ENCODE measurements at regions not wholly inside any gene's neighbourhood (a gene's known extent, or its start where the extent isn't known, plus 50 kb on each side); places are given as distances from the start of the nearest gene placed in this dataset.

DNA sequence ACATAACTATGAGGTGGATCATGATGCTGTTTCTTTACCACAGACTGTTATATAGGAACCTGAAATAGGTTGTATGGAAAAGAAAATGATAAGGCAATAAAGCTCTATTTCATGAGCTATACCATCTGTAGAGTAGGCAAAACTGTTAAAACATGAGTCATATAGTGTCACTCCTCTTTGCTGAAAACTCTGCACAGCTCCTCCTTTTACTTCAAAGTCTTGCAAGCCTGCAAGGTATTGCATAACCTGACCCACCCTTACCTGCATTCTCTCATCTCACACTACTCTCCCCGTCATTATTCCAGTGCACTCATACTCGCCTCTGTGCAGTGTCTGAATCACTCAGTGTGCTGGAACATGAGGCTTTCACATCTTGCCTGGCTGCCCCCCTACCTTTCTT lies 790.1 kb downstream of the EFNA5 start:
- TF ChIP-seq EZH2 (IDR thresholded peaks at IDR 0.05; ENCODE audit: low read length), result no peak
- H4K20me1 ChIP-seq (ENCODE audit: control insufficient read depth, extremely low read depth, insufficient read depth, low read length), result no peaks in the 10 kb centered on the region
- no peaks in the 10 kb centered on the region for H3K36me3 ChIP-seq (ENCODE audit: control insufficient read depth in 2 of 2, extremely low read depth in 1 of 2, insufficient read depth in 2 of 2, low read length in 2 of 2)
- H3K9me1 ChIP-seq (ENCODE audit: control insufficient read depth, extremely low read depth, insufficient read depth, low read length), result no peaks in the 10 kb centered on the region
- H3K4me2 ChIP-seq (ENCODE audit: control insufficient read depth, extremely low read depth, insufficient read depth, low read depth, low read length), result peak overlapping the region; percentile 14
- DNase-seq (ENCODE audit: low read depth, low spot score), result peak; percentile 55
- H3K4me1 ChIP-seq (ENCODE audit: control insufficient read depth, extremely low read depth, insufficient read depth, low read length), result no peaks in the 10 kb centered on the region
- H3K9me3 ChIP-seq (ENCODE audit: control insufficient read depth, low read depth, low read length), result no peaks in the 10 kb centered on the region
- no peaks in the 10 kb centered on the region for H3K79me2 ChIP-seq (ENCODE audit: control insufficient read depth, insufficient read depth, low read length)
- H2AFZ ChIP-seq (ENCODE audit: control insufficient read depth, low read length), result no peak overlapping the region
- peak; percentile 89 for FAIRE-seq
- no peak overlapping the region for H3K9ac ChIP-seq (ENCODE audit: control insufficient read depth, extremely low read depth, insufficient read depth, low read length)
- no peak overlapping the region for H3K4me3 ChIP-seq (ENCODE audit: control insufficient read depth in 2 of 3, extremely low read depth in 1 of 3, insufficient read depth in 2 of 3, low read depth in 1 of 3, low read length in 3 of 3)
- H3K27me3 ChIP-seq (ENCODE audit: control insufficient read depth, extremely low read depth, insufficient read depth, low read length), result no peaks in the 10 kb centered on the region
- dilution Hi-C loops (cut with MboI; ENCODE audit: extremely low pct_ligation_motif_present, low sequenced_read_pairs), result no loop called here
- no peak overlapping the region for H3K27ac ChIP-seq (ENCODE audit: control insufficient read depth, insufficient read depth, low read length)

DNA sequence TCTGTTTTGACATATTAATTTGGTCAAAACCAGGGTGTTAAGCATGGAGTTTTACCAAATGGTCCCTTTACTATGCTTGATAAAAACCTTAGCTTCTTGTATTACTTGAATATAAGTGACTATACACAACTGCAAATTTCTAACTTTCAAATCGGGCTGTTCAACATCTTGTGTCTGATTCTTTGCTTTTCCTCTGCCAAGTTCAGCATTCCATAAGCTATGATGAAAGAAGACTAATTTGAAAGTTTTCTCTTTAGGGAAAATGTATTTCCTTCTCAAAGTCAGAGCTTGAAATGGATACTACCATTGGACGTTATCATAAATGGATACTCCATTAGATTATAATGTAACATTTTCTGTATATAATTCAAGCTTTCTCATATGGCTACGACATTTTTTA lies 792.9 kb downstream of the EFNA5 start:
- Histone ChIP-seq H4K20me1 (ENCODE audit: control insufficient read depth, extremely low read depth, insufficient read depth, low read length) (no peaks in the 10 kb centered on the region), H3K4me2 (ENCODE audit: control insufficient read depth, extremely low read depth, insufficient read depth, low read depth, low read length) (no peak overlapping the region), H3K79me2 (ENCODE audit: control insufficient read depth, insufficient read depth, low read length) (no peaks in the 10 kb centered on the region), H3K4me1 (ENCODE audit: control insufficient read depth, extremely low read depth, insufficient read depth, low read length) (no peaks in the 10 kb centered on the region), H3K4me3 (ENCODE audit: control insufficient read depth in 2 of 3, extremely low read depth in 1 of 3, insufficient read depth in 2 of 3, low read depth in 1 of 3, low read length in 3 of 3) (no peak overlapping the region), H3K27me3 (ENCODE audit: control insufficient read depth, extremely low read depth, insufficient read depth, low read length) (no peaks in the 10 kb centered on the region), H3K9me1 (ENCODE audit: control insufficient read depth, extremely low read depth, insufficient read depth, low read length) (no peaks in the 10 kb centered on the region), H3K9me3 (ENCODE audit: control insufficient read depth, low read depth, low read length) (no peaks in the 10 kb centered on the region), H3K36me3 (ENCODE audit: control insufficient read depth in 2 of 2, extremely low read depth in 1 of 2, insufficient read depth in 2 of 2, low read length in 2 of 2) (no peaks in the 10 kb centered on the region), H2AFZ (ENCODE audit: control insufficient read depth, low read length) (no peak overlapping the region), H3K27ac (ENCODE audit: control insufficient read depth, insufficient read depth, low read length) (no peak overlapping the region), H3K9ac (ENCODE audit: control insufficient read depth, extremely low read depth, insufficient read depth, low read length) (no peak overlapping the region)
- dilution Hi-C loops (cut with MboI; ENCODE audit: extremely low pct_ligation_motif_present, low sequenced_read_pairs), result no loop called here
- no peak for FAIRE-seq
- no peak for TF ChIP-seq EZH2 (IDR thresholded peaks at IDR 0.05; ENCODE audit: low read length)
- TF ChIP-seq, protein P1, sequence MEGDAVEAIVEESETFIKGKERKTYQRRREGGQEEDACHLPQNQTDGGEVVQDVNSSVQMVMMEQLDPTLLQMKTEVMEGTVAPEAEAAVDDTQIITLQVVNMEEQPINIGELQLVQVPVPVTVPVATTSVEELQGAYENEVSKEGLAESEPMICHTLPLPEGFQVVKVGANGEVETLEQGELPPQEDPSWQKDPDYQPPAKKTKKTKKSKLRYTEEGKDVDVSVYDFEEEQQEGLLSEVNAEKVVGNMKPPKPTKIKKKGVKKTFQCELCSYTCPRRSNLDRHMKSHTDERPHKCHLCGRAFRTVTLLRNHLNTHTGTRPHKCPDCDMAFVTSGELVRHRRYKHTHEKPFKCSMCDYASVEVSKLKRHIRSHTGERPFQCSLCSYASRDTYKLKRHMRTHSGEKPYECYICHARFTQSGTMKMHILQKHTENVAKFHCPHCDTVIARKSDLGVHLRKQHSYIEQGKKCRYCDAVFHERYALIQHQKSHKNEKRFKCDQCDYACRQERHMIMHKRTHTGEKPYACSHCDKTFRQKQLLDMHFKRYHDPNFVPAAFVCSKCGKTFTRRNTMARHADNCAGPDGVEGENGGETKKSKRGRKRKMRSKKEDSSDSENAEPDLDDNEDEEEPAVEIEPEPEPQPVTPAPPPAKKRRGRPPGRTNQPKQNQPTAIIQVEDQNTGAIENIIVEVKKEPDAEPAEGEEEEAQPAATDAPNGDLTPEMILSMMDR (optimal IDR thresholded peaks at IDR 0.05 in 1 of 3, IDR thresholded peaks at IDR 0.05 in 1 of 3, conservative IDR thresholded peaks at IDR 0.05 in 1 of 3; ENCODE audit: extremely low read depth in 1 of 3, insufficient read depth in 2 of 3, low read length in 3 of 3), result no peak
- DNase-seq (ENCODE audit: low read depth, low spot score), result no peak

DNA sequence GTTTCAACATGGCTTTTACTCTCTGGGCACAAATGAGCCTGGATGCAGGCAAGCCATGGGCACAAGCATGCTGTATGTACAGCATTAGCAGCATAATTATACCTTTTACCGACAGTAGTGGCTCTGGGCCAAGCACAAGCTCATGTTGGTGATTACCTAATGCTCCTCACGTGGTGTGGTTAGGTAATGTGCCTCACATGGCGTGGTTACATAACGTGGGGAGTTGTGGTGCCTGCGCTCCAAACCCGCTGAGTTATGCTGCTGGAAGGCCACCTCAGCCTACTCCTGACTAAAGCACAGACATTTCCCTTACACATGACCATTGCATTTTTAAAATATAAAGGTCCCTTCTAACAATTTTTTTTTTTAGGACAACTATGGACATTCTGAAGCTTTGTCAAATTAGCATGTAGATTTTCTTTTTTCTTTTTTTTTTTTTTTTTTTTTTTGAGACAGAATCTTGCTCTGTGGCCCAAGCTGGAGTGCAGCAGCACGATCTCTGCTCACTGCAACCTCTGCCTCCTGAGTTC lies 794.0 kb downstream of the EFNA5 start:
- H3K9me1 ChIP-seq (ENCODE audit: control insufficient read depth, extremely low read depth, insufficient read depth, low read length), result no peaks in the 10 kb centered on the region
- H3K9me3 ChIP-seq (ENCODE audit: control insufficient read depth, low read depth, low read length), result no peaks in the 10 kb centered on the region
- no peak overlapping the region for H3K9ac ChIP-seq (ENCODE audit: control insufficient read depth, extremely low read depth, insufficient read depth, low read length)
- H4K20me1 ChIP-seq (ENCODE audit: control insufficient read depth, extremely low read depth, insufficient read depth, low read length), result no peaks in the 10 kb centered on the region
- no peak for FAIRE-seq
- no peaks in the 10 kb centered on the region for H3K36me3 ChIP-seq (ENCODE audit: control insufficient read depth in 2 of 2, extremely low read depth in 1 of 2, insufficient read depth in 2 of 2, low read length in 2 of 2)
- H3K4me3 ChIP-seq (ENCODE audit: control insufficient read depth in 2 of 3, extremely low read depth in 1 of 3, insufficient read depth in 2 of 3, low read depth in 1 of 3, low read length in 3 of 3), result no peak overlapping the region
- dilution Hi-C loops (cut with MboI; ENCODE audit: extremely low pct_ligation_motif_present, low sequenced_read_pairs), result no loop called here
- no peaks in the 10 kb centered on the region for H3K27me3 ChIP-seq (ENCODE audit: control insufficient read depth, extremely low read depth, insufficient read depth, low read length)
- H3K27ac ChIP-seq (ENCODE audit: control insufficient read depth, insufficient read depth, low read length), result no peak overlapping the region
- no peaks in the 10 kb centered on the region for H3K4me1 ChIP-seq (ENCODE audit: control insufficient read depth, extremely low read depth, insufficient read depth, low read length)
- H2AFZ ChIP-seq (ENCODE audit: control insufficient read depth, low read length), result no peak overlapping the region
- TF ChIP-seq, protein P1 (optimal IDR thresholded peaks at IDR 0.05 in 1 of 3, IDR thresholded peaks at IDR 0.05 in 1 of 3, conservative IDR thresholded peaks at IDR 0.05 in 1 of 3; ENCODE audit: extremely low read depth in 1 of 3, insufficient read depth in 2 of 3, low read length in 3 of 3), result no peak
- TF ChIP-seq EZH2 (IDR thresholded peaks at IDR 0.05; ENCODE audit: low read length), result no peak
- no peak for DNase-seq (ENCODE audit: low read depth, low spot score)
- H3K79me2 ChIP-seq (ENCODE audit: control insufficient read depth, insufficient read depth, low read length), result no peaks in the 10 kb centered on the region
- H3K4me2 ChIP-seq (ENCODE audit: control insufficient read depth, extremely low read depth, insufficient read depth, low read depth, low read length), result no peak overlapping the region
